Smooth muscle cell (in vitro differentiated cells): ENCODE measurements at regions not wholly inside any gene's neighbourhood (a gene's known extent, or its start where the extent isn't known, plus 50 kb on each side); places are given as distances from the start of the nearest gene placed in this dataset.
"Not testable (repeated sequence)": the region's sequence is repeated elsewhere in the genome, so short reads cannot be mapped to it uniquely, and the experiment has no call there.

Experiments
- DNase-seq: peaks from one replicate; lab custom pipeline; 2025; ENCODE audit not compliant: unreplicated experiment; lab: John Stamatoyannopoulos, UW
- H2AFZ ChIP-seq: fragments of 200-600 bp; sonication (generic); 2 replicates; pipeline ENCODE4 v1.6.0; 2016; ENCODE audit warnings: antibody characterized with exemption, low read depth, mild to moderate bottlenecking
- H3F3A ChIP-seq: fragments of 200-600 bp; sonication (generic); 2 replicates; pipeline ENCODE4 v1.6.0; 2017; ENCODE audit warnings: antibody characterized with exemption, low read depth
- H3K27ac ChIP-seq: fragments of 200-600 bp; sonication (generic); 2 replicates; pipeline ENCODE4 v1.5.1; 2016; ENCODE audit warnings: low read depth, mild to moderate bottlenecking
- H3K27me3 ChIP-seq: fragments of 200-600 bp; sonication (generic); 2 replicates; pipeline ENCODE4 v1.6.1; 2016; ENCODE audit warnings: low read depth, mild to moderate bottlenecking
- H3K36me3 ChIP-seq: fragments of 200-600 bp; sonication (generic); 2 replicates; pipeline ENCODE4 v1.5.1; 2016; ENCODE audit warnings: low read depth
- H3K4me1 ChIP-seq: fragments of 200-600 bp; sonication (generic); 2 replicates; pipeline ENCODE4 v1.5.1; 2016; ENCODE audit warnings: low read depth
- H3K4me2 ChIP-seq: fragments of 200-600 bp; sonication (generic); 2 replicates; pipeline ENCODE4 v1.6.0; 2016; ENCODE audit warnings: mild to moderate bottlenecking
- H3K4me3 ChIP-seq: fragments of 200-600 bp; sonication (generic); 2 replicates; pipeline ENCODE4 v1.5.1; 2016; ENCODE audit warnings: mild to moderate bottlenecking
- H3K79me2 ChIP-seq: fragments of 200-600 bp; sonication (generic); 2 replicates; pipeline ENCODE4 v1.6.0; 2016; ENCODE audit warnings: low read depth, mild to moderate bottlenecking
- H3K9ac ChIP-seq: fragments of 200-600 bp; sonication (generic); 2 replicates; pipeline ENCODE4 v1.6.0; 2016; ENCODE audit warnings: low read depth
- H3K9me3 ChIP-seq: fragments of 200-600 bp; sonication (generic); replicated peaks from 2 replicates; pipeline ENCODE4 v1.5.1; 2016; ENCODE audit warnings: low read depth
- H4K20me1 ChIP-seq: fragments of 200-600 bp; sonication (generic); 2 replicates; pipeline ENCODE4 v1.6.0; 2016; ENCODE audit warnings: low read depth
- WGBS: methylation state at CpG from one replicate; pipeline ENCODE4 v1.1.7; 2016; ENCODE audit warnings: low lambda C conversion rate; 5-methylcytosine and 5-hydroxymethylcytosine counted together
- TF ChIP-seq, protein P1 (sequence below): fragments of 200-600 bp; sonication (generic); IDR thresholded peaks from 2 replicates; pipeline ENCODE4 v1.5.1; 2017; ENCODE audit warnings: borderline replicate concordance, mild to moderate bottlenecking, antibody characterized with exemption; ENCODE audit not compliant: insufficient read depth, poor library complexity, severe bottlenecking

DNA sequence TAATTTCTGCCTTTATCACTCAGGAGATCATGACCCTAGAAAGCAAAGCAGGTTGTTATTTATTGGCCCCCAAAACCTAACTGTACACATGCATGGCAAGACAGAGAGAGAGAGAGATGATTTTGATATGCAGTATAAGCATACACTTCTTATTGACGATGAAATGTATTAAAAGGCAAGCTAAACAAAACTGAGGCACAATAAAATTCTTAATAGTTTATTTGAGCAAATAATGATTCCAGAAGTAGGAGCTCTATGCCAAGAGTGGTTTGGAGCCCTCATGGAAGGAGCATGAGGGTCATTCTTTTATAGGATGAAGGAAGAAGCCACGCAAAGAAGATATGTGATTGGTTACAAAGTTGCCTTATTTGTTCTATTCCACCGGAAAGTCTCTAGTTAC, 616.0 kb downstream of the FBXO15 start:
- Histone ChIP-seq H3K9me3 (no peaks in the 10 kb centered on the region), H3K27me3 (no peaks in the 10 kb centered on the region), H3K79me2 (no peaks in the 10 kb centered on the region), H3K36me3 (no peaks in the 10 kb centered on the region), H4K20me1 (no peaks in the 10 kb centered on the region), H3K4me2 (no peak overlapping the region), H3K4me1 (no peaks in the 10 kb centered on the region), H3F3A (no peaks in the 10 kb centered on the region), H3K27ac (no peak overlapping the region), H3K4me3 (no peak overlapping the region), H2AFZ (no peak overlapping the region), H3K9ac (no peak overlapping the region)
- 95% methylated on average over 3 of the region's 3 CpGs for WGBS
- TF ChIP-seq, protein P1, sequence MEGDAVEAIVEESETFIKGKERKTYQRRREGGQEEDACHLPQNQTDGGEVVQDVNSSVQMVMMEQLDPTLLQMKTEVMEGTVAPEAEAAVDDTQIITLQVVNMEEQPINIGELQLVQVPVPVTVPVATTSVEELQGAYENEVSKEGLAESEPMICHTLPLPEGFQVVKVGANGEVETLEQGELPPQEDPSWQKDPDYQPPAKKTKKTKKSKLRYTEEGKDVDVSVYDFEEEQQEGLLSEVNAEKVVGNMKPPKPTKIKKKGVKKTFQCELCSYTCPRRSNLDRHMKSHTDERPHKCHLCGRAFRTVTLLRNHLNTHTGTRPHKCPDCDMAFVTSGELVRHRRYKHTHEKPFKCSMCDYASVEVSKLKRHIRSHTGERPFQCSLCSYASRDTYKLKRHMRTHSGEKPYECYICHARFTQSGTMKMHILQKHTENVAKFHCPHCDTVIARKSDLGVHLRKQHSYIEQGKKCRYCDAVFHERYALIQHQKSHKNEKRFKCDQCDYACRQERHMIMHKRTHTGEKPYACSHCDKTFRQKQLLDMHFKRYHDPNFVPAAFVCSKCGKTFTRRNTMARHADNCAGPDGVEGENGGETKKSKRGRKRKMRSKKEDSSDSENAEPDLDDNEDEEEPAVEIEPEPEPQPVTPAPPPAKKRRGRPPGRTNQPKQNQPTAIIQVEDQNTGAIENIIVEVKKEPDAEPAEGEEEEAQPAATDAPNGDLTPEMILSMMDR, result no peak
- no peak for DNase-seq

DNA sequence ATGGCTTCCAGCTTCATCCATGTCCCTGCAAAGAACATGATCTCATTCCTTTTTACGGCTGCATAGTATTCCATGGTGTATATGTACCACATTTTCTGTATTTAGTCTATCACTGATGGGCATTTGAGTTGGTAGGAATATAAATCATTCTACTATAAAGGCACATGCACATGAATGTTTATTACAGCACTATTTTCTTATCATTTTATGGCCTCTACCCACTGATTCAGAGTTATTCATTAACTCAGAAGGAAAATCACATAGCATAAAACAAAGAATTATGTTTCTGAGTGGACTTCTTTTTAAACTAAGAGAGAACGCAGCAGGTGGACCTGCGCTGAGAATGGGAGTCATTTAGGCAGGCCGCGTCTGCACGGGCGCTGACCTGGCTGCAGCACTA, 619.6 kb downstream of the FBXO15 start:
- Histone ChIP-seq H3K4me2 (no peak overlapping the region), H3F3A (no peaks in the 10 kb centered on the region), H3K9ac (no peak overlapping the region), H2AFZ (no peak overlapping the region), H3K4me3 (no peak overlapping the region), H3K9me3 (no peaks in the 10 kb centered on the region), H3K4me1 (no peaks in the 10 kb centered on the region), H3K27ac (no peak overlapping the region), H3K79me2 (no peaks in the 10 kb centered on the region), H3K36me3 (no peaks in the 10 kb centered on the region), H4K20me1 (no peaks in the 10 kb centered on the region), H3K27me3 (no peaks in the 10 kb centered on the region)
- 85% methylated on average over 7 of the region's 7 CpGs for WGBS
- DNase-seq, result no peak
- TF ChIP-seq, protein P1, result no peak

DNA sequence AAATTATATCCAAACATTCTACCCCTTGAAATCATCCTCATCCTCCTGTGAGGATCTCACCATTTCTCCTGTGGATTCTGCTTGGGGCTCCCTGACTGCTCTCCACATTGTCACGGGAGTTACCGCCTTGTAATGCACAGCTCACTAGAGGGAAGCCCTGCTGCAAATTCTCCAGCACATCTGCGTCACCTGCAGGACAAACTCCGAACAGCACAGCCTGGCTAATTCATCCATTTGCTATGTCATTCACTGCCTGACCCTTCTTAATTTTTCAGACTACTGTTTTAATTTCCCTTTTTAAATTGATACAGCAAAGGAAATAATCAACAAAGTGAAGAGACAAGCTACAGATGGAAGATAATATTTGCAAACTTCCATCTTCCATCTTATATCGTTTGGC, 627.4 kb downstream of the FBXO15 start:
- DNase-seq, result no peak

DNA sequence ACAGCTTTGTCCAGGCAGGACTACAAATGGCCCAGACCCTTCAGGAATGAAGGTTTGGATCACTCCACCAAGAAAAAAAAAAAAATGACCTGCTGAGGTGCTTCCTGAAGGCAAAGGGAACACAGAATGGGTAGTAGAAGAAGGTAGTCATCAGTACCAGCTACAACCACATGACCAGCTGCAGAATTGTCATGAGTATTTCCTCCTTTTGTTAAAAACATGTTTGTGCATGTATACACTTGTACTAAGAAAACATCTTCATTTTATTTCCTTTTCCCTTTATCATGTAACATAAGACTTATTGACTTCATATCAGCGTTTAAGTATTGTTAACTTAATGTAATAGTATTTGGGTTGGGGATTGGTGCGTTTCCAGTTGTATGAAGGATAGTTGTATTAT, 631.6 kb downstream of the FBXO15 start:
- 97% methylated on average over 2 of the region's 2 CpGs for WGBS
- H3K36me3 ChIP-seq, H3F3A ChIP-seq, H3K27ac ChIP-seq, H3K9me3 ChIP-seq, DNase-seq, H2AFZ ChIP-seq, H3K27me3 ChIP-seq, H3K9ac ChIP-seq, H3K4me1 ChIP-seq, H3K4me3 ChIP-seq, H3K4me2 ChIP-seq, H3K79me2 ChIP-seq, H4K20me1 ChIP-seq: not testable (repeated sequence)

More for the DNA sequence above, 627.4 kb downstream of the FBXO15 start:
- Histone ChIP-seq H3K27ac (no peak overlapping the region), H3K4me1 (no peaks in the 10 kb centered on the region), H3F3A (no peaks in the 10 kb centered on the region), H3K79me2 (no peaks in the 10 kb centered on the region), H3K36me3 (no peaks in the 10 kb centered on the region), H3K27me3 (no peaks in the 10 kb centered on the region), H3K4me3 (no peak overlapping the region), H4K20me1 (no peaks in the 10 kb centered on the region), H3K9me3 (no peaks in the 10 kb centered on the region), H3K9ac (no peak overlapping the region), H3K4me2 (no peak overlapping the region), H2AFZ (no peak overlapping the region)
- WGBS, result 73% methylated on average over 5 of the region's 5 CpGs
- TF ChIP-seq, protein P1, result peak; percentile 41
